ENCODE measurements at regions not wholly inside any gene's neighbourhood (a gene's known extent, or its start where the extent isn't known, plus 50 kb on each side); places are given as distances from the start of the nearest gene placed in this dataset.
A peak's percentile ranks its signal among the peaks of the same experiment; 100 is the strongest.

GRCh38 chrX:19172741-19173140, 50.5 kb upstream of the ADGRG2 start:
- no peak overlapping the region for H3K4me3 ChIP-seq (ENCODE audit: low read depth, poor library complexity, severe bottlenecking)
- WGBS, 2 donors, result 56 to 71% methylated on average over 4 of the region's 4 CpGs
- TF ChIP-seq CTCF (IDR thresholded peaks at IDR 0.05) (no peak), POLR2A (IDR thresholded peaks at IDR 0.05) (no peak)
- no peak for DNase-seq (ENCODE audit: low spot score in 2 of 2)
- intact Hi-C loops (cut with DNase I; ENCODE audit: low total_unique reads), result no loop called here

DNA sequence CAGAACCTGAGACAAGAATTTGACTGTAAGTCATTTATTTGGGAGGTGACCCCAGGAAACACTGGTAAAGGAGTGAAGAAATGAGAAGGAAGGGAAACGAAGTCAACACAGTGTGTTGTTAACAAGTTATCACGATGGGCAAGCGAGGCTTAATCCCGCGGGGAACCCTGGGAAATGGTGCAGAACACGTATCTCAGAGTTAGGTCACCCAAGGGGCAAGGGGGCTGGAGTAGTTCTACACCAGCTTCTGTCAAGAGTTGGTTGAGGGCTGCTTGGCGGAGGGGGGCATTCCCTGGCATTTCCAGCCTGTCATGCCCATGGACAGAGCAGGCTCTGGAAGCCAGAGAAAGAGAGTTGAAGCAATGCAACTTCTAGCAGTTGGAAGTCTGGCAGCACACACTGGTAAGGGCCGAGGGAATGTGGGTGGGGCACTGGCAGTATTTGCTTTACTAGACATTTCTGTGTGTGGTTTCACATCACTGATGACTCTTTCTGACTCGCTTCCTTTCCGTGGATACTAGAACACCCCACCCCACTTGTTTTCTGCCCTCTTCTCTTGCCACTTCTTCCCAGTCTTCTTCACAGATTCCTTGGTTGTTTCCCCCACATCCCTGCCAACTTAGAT, 52.2 kb upstream of the ADGRG2 start:
- no peak overlapping the region for H3K4me3 ChIP-seq (ENCODE audit: low read depth, poor library complexity, severe bottlenecking)
- no peak for TF ChIP-seq CTCF (IDR thresholded peaks at IDR 0.05)
- no peak for TF ChIP-seq POLR2A (IDR thresholded peaks at IDR 0.05)
- intact Hi-C loops (cut with DNase I; ENCODE audit: low total_unique reads), result no loop called here
- 65 to 67% methylated on average over 10 of the region's 10 CpGs for WGBS, 2 donors
- DNase-seq (ENCODE audit: low spot score in 2 of 2), result peak in 1 of 2 donors; percentile 70

DNA sequence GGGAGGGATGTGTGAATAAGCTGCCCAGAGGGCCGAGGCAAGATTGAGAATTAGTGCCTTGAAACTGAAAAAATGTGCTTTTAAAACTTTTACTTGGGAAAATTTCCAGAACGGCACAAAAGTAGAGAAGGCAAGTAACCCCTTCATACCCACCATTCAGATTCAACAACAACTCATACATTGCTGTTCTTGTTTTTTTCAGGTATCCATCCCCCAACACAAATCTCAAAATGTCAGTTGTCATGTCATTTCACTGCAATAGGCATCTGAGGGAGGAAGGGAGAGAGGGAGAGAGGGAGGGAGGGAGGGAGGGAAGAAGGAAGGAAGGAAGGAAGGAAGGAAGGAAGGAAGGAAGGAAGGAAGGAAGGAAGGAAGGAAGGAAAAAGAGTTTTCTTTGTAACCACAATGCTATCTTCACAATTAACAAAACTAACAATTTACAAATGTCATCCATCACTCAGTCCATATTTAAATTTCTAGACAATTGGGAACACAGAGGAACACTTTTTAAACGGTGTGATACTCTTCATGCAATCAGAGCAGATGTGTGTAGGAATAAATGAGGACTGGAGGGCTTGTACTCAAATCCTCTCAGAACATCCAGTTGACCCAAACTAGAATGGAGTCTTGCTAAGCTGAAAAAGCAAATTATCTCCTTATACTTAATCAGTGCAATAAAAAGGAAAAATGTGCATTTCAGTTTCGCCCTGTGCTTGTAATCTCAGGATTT, 54.8 kb upstream of the ADGRG2 start:
- intact Hi-C loops (cut with DNase I; ENCODE audit: low total_unique reads), result no loop called here
- no peak for DNase-seq (ENCODE audit: low spot score in 2 of 2)
- 30% methylated on average over 4 of the region's 4 CpGs for WGBS, 2 donors
- TF ChIP-seq POLR2A (IDR thresholded peaks at IDR 0.05) (no peak), CTCF (IDR thresholded peaks at IDR 0.05) (no peak)
- H3K4me3 ChIP-seq (ENCODE audit: low read depth, poor library complexity, severe bottlenecking), result no peak overlapping the region

DNA sequence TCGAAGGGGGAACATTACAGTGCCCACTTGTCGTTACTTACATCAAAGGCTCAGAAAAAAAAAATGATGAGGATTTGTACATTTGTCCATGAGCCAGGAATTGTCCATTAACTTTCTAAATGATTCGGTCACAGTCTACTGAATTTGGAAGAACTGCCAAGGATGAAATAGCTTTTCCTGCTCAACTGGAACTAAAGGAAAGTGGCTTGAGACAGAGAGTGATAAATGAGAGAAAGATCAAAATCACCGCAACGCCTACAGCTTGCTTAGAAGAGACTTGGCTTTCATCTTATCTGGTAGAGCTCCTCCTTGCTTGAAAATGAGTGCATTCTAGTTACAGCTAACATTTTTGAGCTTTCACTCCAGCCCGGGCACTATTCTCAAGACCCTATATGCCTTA, 55.5 kb upstream of the ADGRG2 start:
- intact Hi-C loops (cut with DNase I; ENCODE audit: low total_unique reads), result no loop called here
- 28 to 57% methylated on average over 6 of the region's 6 CpGs for WGBS, 2 donors
- DNase-seq (ENCODE audit: low spot score in 2 of 2), result no peak
- TF ChIP-seq POLR2A (IDR thresholded peaks at IDR 0.05) (no peak), CTCF (IDR thresholded peaks at IDR 0.05) (no peak)
- no peak overlapping the region for H3K4me3 ChIP-seq (ENCODE audit: low read depth, poor library complexity, severe bottlenecking)

DNA sequence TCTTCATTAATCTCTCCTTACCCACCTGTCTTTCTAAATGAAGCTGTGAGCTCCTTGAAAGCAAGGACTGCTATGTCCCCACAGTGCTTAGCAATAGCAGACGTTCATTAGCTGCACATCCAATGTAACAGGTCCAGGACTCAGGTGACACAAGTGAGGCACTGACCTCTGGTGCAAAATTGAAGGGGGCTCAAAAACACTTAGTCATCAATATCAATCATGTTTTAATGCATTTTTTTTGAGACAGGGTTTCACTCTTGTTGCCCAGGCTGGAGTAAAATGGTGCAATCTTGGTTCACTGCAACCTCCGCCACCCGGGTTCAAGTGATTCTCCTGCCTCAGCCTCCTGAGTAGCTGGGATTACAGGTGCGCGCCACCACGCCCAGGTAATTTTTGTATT, 56.1 kb upstream of the ADGRG2 start:
- DNase-seq (ENCODE audit: low spot score in 2 of 2), result no peak
- TF ChIP-seq POLR2A (IDR thresholded peaks at IDR 0.05) (no peak), CTCF (IDR thresholded peaks at IDR 0.05) (no peak)
- H3K4me3 ChIP-seq (ENCODE audit: low read depth, poor library complexity, severe bottlenecking), result no peak overlapping the region
- WGBS, 2 donors, result 90 to 91% methylated on average over 6 of the region's 6 CpGs
- intact Hi-C loops (cut with DNase I; ENCODE audit: low total_unique reads), result no loop called here

Measured in lower leg skin (tissue), 4 donors.